ENCODE measurements at regions not wholly inside any gene's neighbourhood (a gene's known extent, or its start where the extent isn't known, plus 50 kb on each side); places are given as distances from the start of the nearest gene placed in this dataset.

- Mint-ChIP-seq H3K4me1 (ENCODE audit: low read depth) (no peaks in the 10 kb centered on the region), H3K9me3 (peaks cover 6% of the 10 kb centered on the region), H3K27ac (no peak overlapping the region), H3K36me3 (ENCODE audit: low read depth) (no peaks in the 10 kb centered on the region), H3K27me3 (ENCODE audit: low read depth) (no peaks in the 10 kb centered on the region), H3K4me3 (ENCODE audit: low read depth) (no peak overlapping the region)
- no peak for DNase-seq (ENCODE audit: low spot score)
- intact Hi-C loops (cut with micrococcal nuclease), result no loop called here
Measured at GRCh38 chr5:133780619-133781280, 168.4 kb upstream of the FSTL4 start.

DNA sequence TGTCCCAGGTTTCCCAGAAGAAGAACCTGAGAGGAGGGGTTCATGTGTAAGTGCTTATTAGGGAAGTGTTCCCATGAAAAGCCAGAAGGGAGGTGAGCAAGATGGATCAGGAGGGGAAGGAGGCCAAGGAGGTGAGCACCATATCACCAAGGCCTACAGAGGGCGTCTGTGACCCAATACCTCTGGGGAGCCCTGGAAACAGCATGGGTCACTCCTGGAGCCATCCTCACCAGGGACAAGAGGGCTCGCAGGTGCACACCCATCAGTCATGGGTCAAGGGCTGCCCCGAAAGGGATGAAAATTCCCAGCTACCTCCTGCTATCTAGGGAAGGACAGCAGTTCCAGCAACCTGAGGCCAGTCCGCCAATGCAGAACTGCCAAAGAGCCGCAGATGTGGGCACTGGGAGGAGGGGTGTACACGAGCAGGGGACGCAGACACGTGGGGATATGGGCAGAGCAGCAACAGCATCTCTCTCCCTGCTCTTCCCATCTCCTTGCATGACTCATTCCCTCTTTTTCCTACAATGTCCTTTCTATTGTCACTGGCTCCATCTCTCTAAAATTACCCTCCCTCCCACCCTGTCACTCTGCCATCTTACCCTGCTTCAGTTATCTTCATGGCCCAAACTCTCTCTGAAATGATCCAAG is 167.6 kb upstream of the FSTL4 start:
- Mint-ChIP-seq H3K27me3 (ENCODE audit: low read depth) (no peaks in the 10 kb centered on the region), H3K4me1 (ENCODE audit: low read depth) (no peaks in the 10 kb centered on the region), H3K4me3 (ENCODE audit: low read depth) (no peak overlapping the region), H3K9me3 (peaks cover 3% of the 10 kb centered on the region), H3K36me3 (ENCODE audit: low read depth) (no peaks in the 10 kb centered on the region), H3K27ac (no peak overlapping the region)
- no peak for DNase-seq (ENCODE audit: low spot score)
- intact Hi-C loops (cut with micrococcal nuclease), result no loop called here

DNA sequence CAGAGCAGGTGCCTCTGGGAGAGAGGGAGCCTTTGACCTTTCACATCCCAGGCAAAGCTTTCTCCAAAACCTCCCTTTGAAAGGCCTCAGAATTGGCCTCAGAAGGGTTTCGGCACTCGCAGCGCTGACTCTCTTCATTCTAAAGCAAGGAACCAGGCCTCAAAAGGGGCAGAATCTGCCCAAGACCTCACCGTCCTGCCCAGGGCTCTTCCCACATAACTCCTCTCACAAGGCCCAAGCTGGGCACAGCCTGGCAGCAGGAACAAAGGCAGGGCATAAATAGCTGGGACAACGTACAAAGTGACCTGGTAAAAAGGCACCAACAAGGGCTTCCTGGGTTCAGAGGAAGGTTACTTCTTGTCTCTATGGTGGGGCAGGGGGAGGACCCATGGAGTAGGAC is 166.3 kb upstream of the FSTL4 start:
- no peaks in the 10 kb centered on the region for H3K9me3 Mint-ChIP-seq
- intact Hi-C loops (cut with micrococcal nuclease), result no loop called here
- H3K36me3 Mint-ChIP-seq (ENCODE audit: low read depth), result no peaks in the 10 kb centered on the region

DNA sequence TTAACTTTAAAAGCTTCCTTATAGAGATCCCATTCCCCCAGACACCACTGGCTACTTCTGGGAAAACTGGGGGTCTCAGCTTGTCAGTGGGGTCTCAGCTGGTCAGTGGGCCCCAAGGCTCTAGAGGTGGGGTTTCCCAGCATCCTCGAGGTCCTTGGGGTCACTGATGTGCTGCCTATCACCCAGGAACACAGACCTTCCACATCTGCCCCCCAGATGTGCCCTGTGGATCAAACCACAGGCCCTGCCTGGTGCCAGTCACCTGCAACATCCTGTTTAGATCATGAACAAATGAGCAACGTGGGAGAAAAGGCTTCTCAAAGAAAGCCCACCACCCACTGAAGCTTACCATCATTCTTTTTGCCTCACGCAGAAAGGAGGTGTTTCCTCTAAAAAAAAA is 165.6 kb upstream of the FSTL4 start:
- Mint-ChIP-seq H3K27me3 (ENCODE audit: low read depth) (peaks cover 6% of the 10 kb centered on the region), H3K27ac (no peak overlapping the region), H3K9me3 (no peaks in the 10 kb centered on the region), H3K4me1 (ENCODE audit: low read depth) (no peaks in the 10 kb centered on the region), H3K4me3 (ENCODE audit: low read depth) (no peak overlapping the region), H3K36me3 (ENCODE audit: low read depth) (no peaks in the 10 kb centered on the region)
- intact Hi-C loops (cut with micrococcal nuclease), result no loop called here
- no peak for DNase-seq (ENCODE audit: low spot score)

More for the DNA sequence above, 166.3 kb upstream of the FSTL4 start:
- DNase-seq (ENCODE audit: low spot score), result no peak
- Mint-ChIP-seq H3K27me3 (ENCODE audit: low read depth) (peaks cover 3% of the 10 kb centered on the region), H3K4me3 (ENCODE audit: low read depth) (no peak overlapping the region), H3K4me1 (ENCODE audit: low read depth) (no peaks in the 10 kb centered on the region), H3K27ac (no peak overlapping the region)

DNA sequence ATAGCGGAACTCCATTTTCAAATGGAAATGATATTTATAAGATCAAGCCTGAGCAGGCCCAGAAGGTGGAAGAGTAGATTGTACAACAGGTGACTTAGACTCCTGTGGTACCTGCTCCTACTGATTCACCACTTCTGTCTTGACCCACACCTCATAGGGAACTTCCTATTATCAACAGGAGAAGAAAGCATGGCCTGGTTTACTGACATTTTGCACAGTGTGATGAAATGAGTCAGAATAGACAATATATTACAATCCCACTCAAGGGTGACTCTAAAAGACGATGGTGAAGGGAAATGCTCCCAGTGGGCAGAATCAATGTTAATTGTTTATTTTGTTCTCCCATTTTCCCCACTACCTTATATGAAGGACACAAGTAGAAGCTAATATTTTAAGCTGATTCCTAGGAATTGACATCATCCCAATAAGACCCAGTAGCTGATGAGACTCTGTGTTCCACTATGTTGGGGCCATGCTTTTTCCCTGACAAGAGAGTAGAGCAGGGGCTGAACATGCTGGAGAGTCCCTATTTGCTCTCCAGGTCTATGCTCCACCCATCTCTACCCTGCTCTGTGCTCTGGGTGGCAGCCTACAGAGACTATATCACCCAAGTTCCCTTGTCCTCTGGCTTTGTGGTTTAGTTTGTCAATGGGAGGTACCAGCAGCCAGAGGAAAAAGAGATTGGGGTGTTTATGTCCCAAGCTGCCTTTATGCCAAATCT is 163.4 kb upstream of the FSTL4 start:
- Mint-ChIP-seq H3K4me3 (ENCODE audit: low read depth) (no peak overlapping the region), H3K4me1 (ENCODE audit: low read depth) (no peaks in the 10 kb centered on the region), H3K27me3 (ENCODE audit: low read depth) (peaks cover 10% of the 10 kb centered on the region), H3K9me3 (no peaks in the 10 kb centered on the region), H3K36me3 (ENCODE audit: low read depth) (no peaks in the 10 kb centered on the region), H3K27ac (no peak overlapping the region)
- intact Hi-C loops (cut with micrococcal nuclease), result no loop called here
- DNase-seq (ENCODE audit: low spot score), result no peak

GRCh38 chr5:133773247-133774202 is 161.2 kb upstream of the FSTL4 start:
- no peaks in the 10 kb centered on the region for H3K36me3 Mint-ChIP-seq (ENCODE audit: low read depth)
- no peak overlapping the region for H3K4me3 Mint-ChIP-seq (ENCODE audit: low read depth)
- intact Hi-C loops (cut with micrococcal nuclease), result no loop called here
- no peaks in the 10 kb centered on the region for H3K4me1 Mint-ChIP-seq (ENCODE audit: low read depth)
- H3K9me3 Mint-ChIP-seq, result no peaks in the 10 kb centered on the region
- H3K27ac Mint-ChIP-seq, result no peak overlapping the region
- H3K27me3 Mint-ChIP-seq (ENCODE audit: low read depth), result peaks cover 10% of the 10 kb centered on the region
- no peak for DNase-seq (ENCODE audit: low spot score)

DNA sequence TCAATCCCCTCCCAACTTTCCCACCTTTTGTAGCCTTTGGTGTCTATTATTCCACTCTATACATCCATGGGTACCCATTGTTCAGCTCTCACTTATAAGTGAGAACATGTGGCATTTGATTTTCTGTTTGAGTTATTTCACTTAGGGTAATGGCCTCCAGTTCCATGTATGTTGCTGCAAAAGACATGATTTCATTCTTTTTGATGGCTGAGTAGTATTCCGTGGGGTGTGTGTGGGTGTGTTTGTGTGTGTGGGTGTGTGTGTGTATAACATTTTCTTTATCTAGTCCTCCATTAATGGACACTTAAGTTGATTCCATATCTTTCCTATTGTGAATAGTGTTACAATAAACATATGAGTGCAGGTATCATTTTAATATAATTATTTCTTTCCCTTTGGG is 157.5 kb upstream of the FSTL4 start:
- no peak overlapping the region for H3K27ac Mint-ChIP-seq
- no peak overlapping the region for H3K4me3 Mint-ChIP-seq (ENCODE audit: low read depth)
- intact Hi-C loops (cut with micrococcal nuclease), result no loop called here
- H3K36me3 Mint-ChIP-seq (ENCODE audit: low read depth), result no peaks in the 10 kb centered on the region
- no peaks in the 10 kb centered on the region for H3K4me1 Mint-ChIP-seq (ENCODE audit: low read depth)
- no peak for DNase-seq (ENCODE audit: low spot score)
- no peaks in the 10 kb centered on the region for H3K9me3 Mint-ChIP-seq
- peaks cover 21% of the 10 kb centered on the region for H3K27me3 Mint-ChIP-seq (ENCODE audit: low read depth)

DNA sequence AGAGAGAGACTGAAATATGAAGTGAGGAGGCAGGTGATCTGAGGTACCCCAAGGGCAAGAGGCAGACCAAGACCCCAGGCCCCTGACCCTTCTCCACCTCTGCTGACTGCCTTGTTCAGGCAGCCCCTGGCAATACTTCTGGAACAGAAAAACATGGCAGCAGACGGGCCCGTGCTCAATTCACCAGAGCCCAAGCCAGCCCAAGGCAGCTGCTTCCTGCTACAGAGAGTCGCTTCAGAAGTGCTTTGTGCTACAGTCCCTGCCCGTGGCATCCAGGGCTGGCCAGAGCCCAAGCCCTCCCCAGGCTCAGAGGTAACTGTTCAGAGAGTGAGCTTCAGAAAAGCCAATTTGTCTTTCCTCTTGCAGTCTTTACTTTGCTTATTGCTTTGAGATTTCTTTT is 151.4 kb upstream of the FSTL4 start:
- Mint-ChIP-seq H3K4me1 (ENCODE audit: low read depth) (peaks cover 3% of the 10 kb centered on the region), H3K27me3 (ENCODE audit: low read depth) (peaks cover 13% of the 10 kb centered on the region), H3K9me3 (no peaks in the 10 kb centered on the region), H3K4me3 (ENCODE audit: low read depth) (no peak overlapping the region), H3K36me3 (ENCODE audit: low read depth) (no peaks in the 10 kb centered on the region), H3K27ac (no peak overlapping the region)
- intact Hi-C loops (cut with micrococcal nuclease), result no loop called here
- DNase-seq (ENCODE audit: low spot score), result no peak

DNA sequence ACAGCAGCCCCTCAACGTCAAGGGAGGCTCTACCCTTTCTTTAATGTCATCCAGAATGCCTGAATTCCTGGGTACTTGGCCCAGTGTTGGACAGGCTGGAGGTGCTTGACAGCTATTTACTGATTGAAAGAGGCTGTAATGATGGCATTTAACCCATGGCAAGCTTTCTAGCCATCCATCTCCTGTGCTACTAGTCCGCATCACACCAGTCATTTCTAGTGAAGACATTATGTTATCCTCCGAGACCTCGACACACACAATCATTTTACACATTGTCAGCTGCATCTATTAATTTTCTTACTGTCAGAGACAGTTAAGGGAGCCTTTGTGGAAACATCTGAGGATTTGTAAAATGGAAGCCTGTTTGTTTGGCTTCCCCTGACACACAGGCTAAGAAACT is 149.3 kb upstream of the FSTL4 start:
- H3K4me3 Mint-ChIP-seq (ENCODE audit: low read depth), result no peak overlapping the region
- no peaks in the 10 kb centered on the region for H3K36me3 Mint-ChIP-seq (ENCODE audit: low read depth)

GRCh38 chr5:133760532-133760931 is 148.2 kb upstream of the FSTL4 start:
- no peaks in the 10 kb centered on the region for H3K9me3 Mint-ChIP-seq

More for the DNA sequence above, 149.3 kb upstream of the FSTL4 start:
- DNase-seq (ENCODE audit: low spot score), result no peak
- H3K27ac Mint-ChIP-seq, result no peak overlapping the region
- intact Hi-C loops (cut with micrococcal nuclease), result no loop called here
- H3K9me3 Mint-ChIP-seq, result no peaks in the 10 kb centered on the region
- peaks cover 9% of the 10 kb centered on the region for H3K27me3 Mint-ChIP-seq (ENCODE audit: low read depth)
- peaks cover 6% of the 10 kb centered on the region for H3K4me1 Mint-ChIP-seq (ENCODE audit: low read depth)

DNA sequence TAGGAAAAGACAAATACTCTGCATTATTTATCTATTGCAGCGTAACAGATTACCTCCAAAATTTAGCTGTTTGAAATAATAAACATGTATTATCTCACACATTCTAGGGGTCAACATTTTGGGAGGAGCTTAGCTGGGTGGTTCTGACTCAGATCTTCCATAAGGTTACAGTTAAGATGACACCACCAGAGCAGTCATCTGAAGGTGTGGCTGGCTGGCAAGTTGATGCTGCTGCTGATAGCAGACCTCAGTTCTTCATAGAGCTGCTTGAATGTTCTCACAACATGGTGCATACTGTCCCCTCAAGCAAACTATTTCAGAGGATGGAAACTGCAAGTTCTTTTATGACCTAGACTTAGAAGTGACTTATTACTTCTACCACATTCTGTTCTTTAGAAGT is 146.3 kb upstream of the FSTL4 start:
- intact Hi-C loops (cut with micrococcal nuclease), result no loop called here
- Mint-ChIP-seq H3K36me3 (ENCODE audit: low read depth) (no peaks in the 10 kb centered on the region), H3K4me3 (ENCODE audit: low read depth) (no peak overlapping the region), H3K4me1 (ENCODE audit: low read depth) (peaks cover 6% of the 10 kb centered on the region), H3K27me3 (ENCODE audit: low read depth) (peaks cover 20% of the 10 kb centered on the region), H3K9me3 (no peaks in the 10 kb centered on the region), H3K27ac (no peak overlapping the region)
- no peak for DNase-seq (ENCODE audit: low spot score)

More at GRCh38 chr5:133760532-133760931, 148.2 kb upstream of the FSTL4 start:
- peaks cover 6% of the 10 kb centered on the region for H3K4me1 Mint-ChIP-seq (ENCODE audit: low read depth)
- intact Hi-C loops (cut with micrococcal nuclease), result no loop called here
- no peak for DNase-seq (ENCODE audit: low spot score)
- no peak overlapping the region for H3K4me3 Mint-ChIP-seq (ENCODE audit: low read depth)
- no peaks in the 10 kb centered on the region for H3K36me3 Mint-ChIP-seq (ENCODE audit: low read depth)
- H3K27me3 Mint-ChIP-seq (ENCODE audit: low read depth), result peaks cover 14% of the 10 kb centered on the region
- no peak overlapping the region for H3K27ac Mint-ChIP-seq

DNA sequence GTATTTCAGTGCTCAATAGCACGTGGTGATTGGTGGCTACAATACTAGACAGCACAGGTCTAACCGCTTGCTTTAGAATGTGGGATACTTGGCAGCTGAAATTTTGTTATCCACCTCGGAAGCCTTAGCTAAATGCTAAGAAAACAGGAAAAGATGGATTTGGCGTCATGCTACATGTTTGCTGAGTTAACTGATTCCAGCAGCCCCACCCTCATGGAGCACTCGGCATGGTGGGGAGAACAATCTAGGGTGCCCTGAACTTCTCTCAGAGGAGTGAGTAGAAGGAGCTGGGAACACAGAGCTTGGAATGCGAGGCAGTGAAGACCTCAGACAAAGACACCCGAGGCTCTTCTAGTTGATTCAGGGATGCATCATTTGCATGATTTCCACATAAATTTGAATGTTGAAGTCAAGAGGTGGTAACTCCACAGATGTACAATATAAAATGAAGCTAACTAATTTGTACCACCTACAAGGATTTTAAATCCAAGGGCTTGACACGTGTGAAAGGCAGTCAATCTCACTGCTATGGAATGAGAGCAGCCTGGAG is 145.1 kb upstream of the FSTL4 start:
- intact Hi-C loops (cut with micrococcal nuclease), result no loop called here

More for the DNA sequence above, 145.1 kb upstream of the FSTL4 start:
- Mint-ChIP-seq H3K4me1 (ENCODE audit: low read depth) (peaks cover 6% of the 10 kb centered on the region), H3K36me3 (ENCODE audit: low read depth) (no peaks in the 10 kb centered on the region), H3K27ac (no peak overlapping the region), H3K9me3 (no peaks in the 10 kb centered on the region), H3K4me3 (ENCODE audit: low read depth) (no peak overlapping the region), H3K27me3 (ENCODE audit: low read depth) (peaks cover 19% of the 10 kb centered on the region)
- DNase-seq (ENCODE audit: low spot score), result no peak
